GM23248 (cell line): ENCODE measurements at regions not wholly inside any gene's neighbourhood (a gene's known extent, or its start where the extent isn't known, plus 50 kb on each side); places are given as distances from the start of the nearest gene placed in this dataset.

ENCODE experiments used
- DNase-seq: peaks from one replicate; pipeline ENCODE4 v3.0.0-alpha.2; 2015
- H2AFZ ChIP-seq: fragments of 200-600 bp; sonication (generic); 2 replicates; pipeline ENCODE4 v1.6.1; 2016; ENCODE audit warnings: antibody characterized with exemption
- H3F3A ChIP-seq: fragments of 200-600 bp; sonication (generic); 2 replicates; pipeline ENCODE4 v1.6.1; 2016; ENCODE audit warnings: mild to moderate bottlenecking, antibody characterized with exemption, mixed run types; ENCODE audit not compliant: insufficient read depth
- H3K27ac ChIP-seq: fragments of 200-600 bp; sonication (generic); 2 replicates; pipeline ENCODE4 v1.5.1; 2016; ENCODE audit warnings: mild to moderate bottlenecking
- H3K27me3 ChIP-seq: fragments of 200-600 bp; sonication (generic); replicated peaks from 2 replicates; pipeline ENCODE4 v1.6.1; 2016; ENCODE audit warnings: mild to moderate bottlenecking; ENCODE audit not compliant: insufficient read depth
- H3K36me3 ChIP-seq: fragments of 200-600 bp; sonication (generic); 2 replicates; pipeline ENCODE4 v1.6.1; 2016; ENCODE audit warnings: low read depth, mild to moderate bottlenecking
- H3K4me1 ChIP-seq: fragments of 200-600 bp; sonication (generic); 2 replicates; pipeline ENCODE4 v1.6.1; 2016; ENCODE audit warnings: mild to moderate bottlenecking; ENCODE audit not compliant: insufficient read depth
- H3K4me2 ChIP-seq: fragments of 200-600 bp; sonication (generic); one replicate; pipeline ENCODE4 v1.6.1; 2016; ENCODE audit warnings: mild to moderate bottlenecking; ENCODE audit not compliant: unreplicated experiment
- H3K4me3 ChIP-seq: fragments of 200-600 bp; sonication (generic); 2 replicates; pipeline ENCODE4 v1.5.1; 2016; ENCODE audit warnings: mild to moderate bottlenecking
- H3K79me2 ChIP-seq: fragments of 200-600 bp; sonication (generic); 2 replicates; pipeline ENCODE4 v1.6.1; 2016; ENCODE audit warnings: mild to moderate bottlenecking; ENCODE audit not compliant: insufficient read depth
- H3K9ac ChIP-seq: fragments of 200-600 bp; sonication (generic); 2 replicates; pipeline ENCODE4 v1.6.1; 2016; ENCODE audit warnings: mild to moderate bottlenecking
- H3K9me2 ChIP-seq: fragments of 200-600 bp; sonication (generic); 2 replicates; pipeline ENCODE4 v1.6.1; 2016; ENCODE audit warnings: mixed run types, mild to moderate bottlenecking, moderate library complexity; ENCODE audit not compliant: insufficient read depth
- H3K9me3 ChIP-seq: fragments of 200-600 bp; sonication (generic); one replicate; pipeline ENCODE4 v1.6.1; 2017; ENCODE audit warnings: low read depth
- H4K20me1 ChIP-seq: fragments of 200-600 bp; sonication (generic); 2 replicates; pipeline ENCODE4 v1.6.0; 2016; ENCODE audit not compliant: insufficient read depth
- EZH2 ChIP-seq: fragments of 200-600 bp; sonication (generic); IDR thresholded peaks from 2 replicates; pipeline ENCODE4 v1.6.1; 2018; ENCODE audit warnings: antibody characterized with exemption, mild to moderate bottlenecking; ENCODE audit not compliant: insufficient read depth, poor library complexity, severe bottlenecking
- EZH2phosphoT487 ChIP-seq: fragments of 200-600 bp; sonication (generic); IDR thresholded peaks from 2 replicates; pipeline ENCODE4 v1.6.1; 2018; ENCODE audit warnings: antibody characterized with exemption, moderate library complexity, mild to moderate bottlenecking, low read depth; ENCODE audit not compliant: insufficient read depth
- WGBS, 2 experiments: methylation state at CpG; one replicate each; pipeline ENCODE4 v1.1.6; 2015 to 2017; ENCODE audit warnings: low lambda C conversion rate in 2 of 2, low coverage in 1 of 2; ENCODE audit errors: missing lambda C conversion rate in 2 of 2; 5-methylcytosine and 5-hydroxymethylcytosine counted together
- in situ Hi-C: fragments of 300-500 bp; cut with MboI; formaldehyde crosslinking; loops from 2 replicates; pipeline ENCODE4 v1.15.0; 2020

DNA sequence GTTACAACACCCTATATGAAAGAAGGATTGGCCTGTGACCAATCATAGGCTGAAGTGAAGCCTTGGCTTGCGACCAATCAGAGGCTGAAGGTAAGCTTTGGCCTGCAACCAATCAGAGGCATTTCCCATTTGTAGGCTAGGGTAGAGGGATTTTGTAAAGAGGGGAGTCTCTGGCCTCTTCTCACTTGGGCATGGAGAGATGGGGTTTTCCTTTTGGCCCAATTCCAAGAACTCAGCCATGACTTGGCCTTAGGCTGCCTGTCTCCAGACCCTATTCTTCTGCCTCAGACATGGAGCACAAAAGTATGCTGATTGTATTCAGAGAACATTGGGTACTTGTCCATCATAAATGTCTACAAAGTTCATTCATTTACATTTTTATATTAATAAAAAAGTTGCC is 308.3 kb downstream of the UTRN start:
- no peaks in the 10 kb centered on the region for H3K9me2 ChIP-seq
- H3K36me3 ChIP-seq = peaks cover 6% of the 10 kb centered on the region; the same call in 1 of the 2 replicates
- H3K9me3 ChIP-seq = no peaks in the 10 kb centered on the region
- H3K27me3 ChIP-seq = no peaks in the 10 kb centered on the region
- H2AFZ ChIP-seq = no peak overlapping the region
- WGBS, 2 experiments = 100% methylated on average over 1 of the region's 1 CpG
- no peak overlapping the region for H3K9ac ChIP-seq
- H3K4me3 ChIP-seq = no peak overlapping the region
- H3K4me2 ChIP-seq = no peak overlapping the region
- DNase-seq = no peak
- peaks cover 5% of the 10 kb centered on the region; the same call in 1 of the 2 replicates for H3F3A ChIP-seq
- no peak overlapping the region for H3K27ac ChIP-seq
- in situ Hi-C loops = loop anchor here (10.0 to 25.0 kb wide), 2 partner anchors 621 to 1044 kb away; no protein-coding TSS in a partner anchor
- peaks cover 5% of the 10 kb centered on the region; the same call in 1 of the 2 replicates for H3K4me1 ChIP-seq
- H4K20me1 ChIP-seq = no peaks in the 10 kb centered on the region
- TF ChIP-seq EZH2 (no peak), EZH2phosphoT487 (no peak)
- H3K79me2 ChIP-seq = peaks cover 15% of the 10 kb centered on the region

DNA sequence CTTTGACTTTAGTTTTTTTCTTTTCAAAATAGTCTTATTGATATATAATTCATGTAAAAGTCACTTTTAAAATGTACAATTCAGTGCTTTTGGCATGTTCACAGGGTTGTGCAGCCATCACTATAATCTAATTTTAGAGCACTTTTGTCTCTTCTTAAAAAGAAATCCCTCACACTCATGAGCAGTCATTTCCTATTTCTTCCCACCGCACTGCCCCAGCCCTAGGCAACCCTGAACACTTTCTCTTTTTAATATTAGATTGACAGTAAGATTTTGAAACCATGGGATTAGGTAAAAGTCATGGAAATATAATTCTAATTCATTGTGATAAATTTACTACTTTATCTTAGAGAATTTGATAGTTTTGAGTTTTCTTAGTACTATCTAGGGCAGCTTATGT is 309.4 kb downstream of the UTRN start:
- no peaks in the 10 kb centered on the region for H3K9me3 ChIP-seq
- no peak for DNase-seq
- H2AFZ ChIP-seq = no peak overlapping the region
- TF ChIP-seq EZH2phosphoT487 (no peak), EZH2 (no peak)
- H3K27ac ChIP-seq = no peak overlapping the region
- H3F3A ChIP-seq = no peaks in the 10 kb centered on the region
- H3K4me3 ChIP-seq = no peak overlapping the region
- peaks cover 15% of the 10 kb centered on the region for H3K79me2 ChIP-seq
- no peaks in the 10 kb centered on the region for H4K20me1 ChIP-seq
- no peak overlapping the region for H3K4me2 ChIP-seq
- H3K9ac ChIP-seq = no peak overlapping the region
- H3K4me1 ChIP-seq = no peaks in the 10 kb centered on the region
- in situ Hi-C loops = loop anchor here (10.0 to 25.0 kb wide), 2 partner anchors 620 to 1043 kb away; no protein-coding TSS in a partner anchor
- H3K36me3 ChIP-seq = peaks cover 6% of the 10 kb centered on the region; the same call in 1 of the 2 replicates
- 95 to 100% methylated on average over 1 of the region's 1 CpG for WGBS, 2 experiments
- H3K9me2 ChIP-seq = no peaks in the 10 kb centered on the region
- H3K27me3 ChIP-seq = no peaks in the 10 kb centered on the region

DNA sequence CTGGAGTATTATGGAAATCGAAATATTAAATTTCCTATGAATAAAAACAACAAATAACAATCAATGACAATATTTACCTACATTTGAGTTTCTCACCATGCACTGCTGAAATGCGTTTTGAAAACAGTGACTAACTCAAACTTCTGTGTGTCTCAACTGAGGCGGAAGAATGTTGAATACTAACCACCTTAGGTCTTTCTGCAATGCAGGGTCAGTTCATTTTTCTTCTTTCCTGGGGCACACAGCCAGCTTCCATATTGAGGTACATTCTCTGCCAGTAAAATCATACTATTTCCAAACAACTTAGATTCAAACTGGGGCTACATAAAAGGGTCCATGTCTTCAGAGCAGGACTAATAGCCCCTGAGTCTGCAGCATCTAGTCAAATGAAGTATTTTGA is 310.1 kb downstream of the UTRN start:
- no peaks in the 10 kb centered on the region for H3F3A ChIP-seq
- H2AFZ ChIP-seq = no peak overlapping the region
- no peaks in the 10 kb centered on the region for H3K9me2 ChIP-seq
- 93 to 100% methylated on average over 3 of the region's 3 CpGs for WGBS, 2 experiments
- no peak for DNase-seq
- H3K4me1 ChIP-seq = no peaks in the 10 kb centered on the region
- peaks cover 6% of the 10 kb centered on the region; the same call in 1 of the 2 replicates for H3K36me3 ChIP-seq
- no peak overlapping the region for H3K27ac ChIP-seq
- H3K4me3 ChIP-seq = no peak overlapping the region
- in situ Hi-C loops = loop anchor here (10.0 to 25.0 kb wide), 2 partner anchors 620 to 1042 kb away; no protein-coding TSS in a partner anchor
- H3K9ac ChIP-seq = no peak overlapping the region
- H3K79me2 ChIP-seq = peaks cover 15% of the 10 kb centered on the region
- no peaks in the 10 kb centered on the region for H4K20me1 ChIP-seq
- no peaks in the 10 kb centered on the region for H3K27me3 ChIP-seq
- H3K9me3 ChIP-seq = no peaks in the 10 kb centered on the region
- TF ChIP-seq EZH2 (no peak), EZH2phosphoT487 (no peak)
- H3K4me2 ChIP-seq = no peak overlapping the region

GRCh38 chr6:144597511-144597910 is 312.4 kb downstream of the UTRN start:
- in situ Hi-C loops = loop anchor here (10.0 to 25.0 kb wide), 2 partner anchors 617 to 1040 kb away; no protein-coding TSS in a partner anchor
- Histone ChIP-seq H3K9me3 (no peaks in the 10 kb centered on the region), H4K20me1 (no peaks in the 10 kb centered on the region), H3K4me3 (no peak overlapping the region), H3F3A (peaks cover 10% of the 10 kb centered on the region; the same call in 1 of the 2 replicates), H3K36me3 (peaks cover 11% of the 10 kb centered on the region; the same call in 1 of the 2 replicates), H3K27ac (no peak overlapping the region), H2AFZ (no peak overlapping the region), H3K79me2 (peaks cover 15% of the 10 kb centered on the region), H3K9ac (no peak overlapping the region), H3K27me3 (no peaks in the 10 kb centered on the region), H3K9me2 (no peaks in the 10 kb centered on the region), H3K4me1 (no peaks in the 10 kb centered on the region), H3K4me2 (no peak overlapping the region)
- no peak for TF ChIP-seq EZH2
- no peak for TF ChIP-seq EZH2phosphoT487
- no peak for DNase-seq

DNA sequence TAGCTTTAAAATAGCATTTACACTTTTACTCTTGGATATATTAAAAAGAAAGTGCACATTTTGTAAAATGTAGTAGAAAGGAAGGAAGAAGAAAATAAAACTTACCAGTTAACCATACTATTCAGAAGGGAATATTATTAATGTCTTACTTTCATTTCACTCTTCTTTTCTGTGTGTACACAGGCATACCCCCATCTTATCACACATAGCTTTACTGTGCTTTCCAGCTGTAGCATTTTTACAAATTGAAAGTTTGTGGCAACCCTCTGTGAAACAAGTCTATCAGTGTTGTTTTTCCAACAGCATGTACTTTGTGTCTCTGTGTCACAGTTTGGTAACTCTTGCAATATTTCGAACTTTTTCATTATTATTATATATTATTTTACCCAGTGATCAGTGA is 314.5 kb downstream of the UTRN start:
- no peak overlapping the region for H3K27ac ChIP-seq
- in situ Hi-C loops = loop anchor here (10.0 to 25.0 kb wide), 2 partner anchors 615 to 1038 kb away; no protein-coding TSS in a partner anchor
- 100% methylated on average over 1 of the region's 1 CpG for WGBS, 2 experiments
- no peak overlapping the region for H3K4me2 ChIP-seq
- H3K9me3 ChIP-seq = no peaks in the 10 kb centered on the region
- peaks cover 15% of the 10 kb centered on the region for H3K79me2 ChIP-seq
- H3K9me2 ChIP-seq = no peaks in the 10 kb centered on the region
- H4K20me1 ChIP-seq = no peaks in the 10 kb centered on the region
- H3K4me3 ChIP-seq = no peak overlapping the region
- H3K36me3 ChIP-seq = 0 out of 2 replicates have a peak, but pooled peaks cover 6% of the 10 kb centered on the region
- H3F3A ChIP-seq = peaks cover 10% of the 10 kb centered on the region; the same call in 1 of the 2 replicates
- no peak for DNase-seq
- no peak for TF ChIP-seq EZH2phosphoT487
- no peak for TF ChIP-seq EZH2
- H2AFZ ChIP-seq = no peak overlapping the region
- H3K4me1 ChIP-seq = no peaks in the 10 kb centered on the region
- H3K27me3 ChIP-seq = no peaks in the 10 kb centered on the region
- H3K9ac ChIP-seq = no peak overlapping the region
